K562 (cell line): ENCODE measurements at regions not wholly inside any gene's neighbourhood (a gene's known extent, or its start where the extent isn't known, plus 50 kb on each side); places are given as distances from the start of the nearest gene placed in this dataset.

Source experiments
- ATAC-seq: fragments of 200-7000 bp; cut with Tn5 transposase; 3 replicates; pipeline ENCODE4 v1.9.1; 2020; ENCODE audit warnings: moderate library complexity
- BruUV-seq: library from RNA; stranded (reverse); fragments of 400-500 nt; replicated peaks from 2 replicates; lab custom pipeline; 2021; lab: Mats Ljungman, UMichigan
- CTCF ChIA-PET: fragments of 300-600 bp; formaldehyde crosslinking; extraction: SDS; loops from one replicate; lab custom pipeline; 2021; ENCODE audit warnings: low intra/inter-chr PET ratio; lab: Yijun Ruan, JAX
- POLR2A ChIA-PET: fragments of 300-600, 350-650 bp; sonication (Branson Sonifier 250); formaldehyde crosslinking; extraction: SDS; loops from one replicate; lab custom pipeline; 2021; ENCODE audit warnings: antibody characterized with exemption, inconsistent platforms; lab: Yijun Ruan, JAX
- DNase-seq, 4 experiments: peaks; one replicate each; pipeline versions ENCODE4 v3.0.0 to v3.0.0-alpha.2; 2011 to 2018; ENCODE audit warnings: low spot score in 3 of 4, mixed read lengths in 3 of 4; ENCODE audit errors: extremely low read depth in 1 of 4
- FAIRE-seq: peaks from 2 replicates; lab custom pipeline; 2011; peaks lifted over from hg19 to GRCh38; lab: Jason Lieb, UNC
- H2AFZ ChIP-seq: 2 replicates; pipeline ENCODE4 v1.6.0; 2011; ENCODE audit warnings: low read depth, low read length, control low read depth, inconsistent platforms
- H3K27ac ChIP-seq: fragments of 200-600 bp; 3 replicates; pipeline ENCODE4 v1.8.0; 2011; ENCODE audit warnings: low read depth, mild to moderate bottlenecking, control low read depth, inconsistent platforms, low read length, moderate library complexity, mixed read lengths; ENCODE audit errors: extremely low read depth
- H3K27me3 ChIP-seq, 2 experiments: fragments of 300-600 bp in 1 of 2; 2 replicates in 1 of 2; 3 replicates in 1 of 2; pipeline versions ENCODE4 v1.6.0 to v1.8.0; 2011; ENCODE audit warnings: inconsistent platforms in 2 of 2, low read length in 2 of 2, mild to moderate bottlenecking in 1 of 2, mixed read lengths in 1 of 2, moderate library complexity in 1 of 2; ENCODE audit not compliant: control insufficient read depth in 2 of 2, insufficient read depth in 2 of 2
- H3K36me3 ChIP-seq: fragments of 300-600 bp; 3 replicates; pipeline ENCODE4 v1.8.0; 2011; ENCODE audit warnings: mild to moderate bottlenecking, low read length, inconsistent platforms; ENCODE audit not compliant: control insufficient read depth, insufficient read depth
- H3K4me1 ChIP-seq, 2 experiments: fragments of 200-600 bp in 1 of 2; replicated peaks in 1 of 2; 2 replicates in 1 of 2; 3 replicates in 1 of 2; pipeline versions ENCODE4 v1.5.1 to v1.8.0; 2011; ENCODE audit warnings: inconsistent platforms in 2 of 2, low read length in 2 of 2, mild to moderate bottlenecking in 1 of 2, mixed read lengths in 1 of 2, moderate library complexity in 1 of 2; ENCODE audit not compliant: control insufficient read depth in 2 of 2, insufficient read depth in 2 of 2
- H3K4me2 ChIP-seq: 2 replicates; pipeline ENCODE4 v1.6.1; 2011; ENCODE audit warnings: low read length, control low read depth, inconsistent platforms, mixed read lengths; ENCODE audit not compliant: insufficient read depth
- H3K4me3 ChIP-seq: fragments of 200-600 bp; sonication (generic), shearing (Covaris generic); 2 replicates; pipeline ENCODE4 v1.5.1; 2016; ENCODE audit warnings: control low read depth, inconsistent platforms
- H3K79me2 ChIP-seq: fragments of 200-600 bp; 3 replicates; pipeline ENCODE4 v1.8.0; 2011; ENCODE audit warnings: low read length, inconsistent platforms; ENCODE audit not compliant: control insufficient read depth, insufficient read depth
- H3K9ac ChIP-seq, 2 experiments: 2 replicates each; pipeline versions ENCODE4 v1.6.0 to v1.6.1; 2011; ENCODE audit warnings: low read depth in 2 of 2, low read length in 2 of 2, control low read depth in 1 of 2, inconsistent platforms in 1 of 2, mild to moderate bottlenecking in 1 of 2, mixed read lengths in 1 of 2; ENCODE audit not compliant: insufficient read depth in 1 of 2
- H3K9me1 ChIP-seq: one replicate; pipeline ENCODE4 v1.6.0; 2011; ENCODE audit warnings: inconsistent platforms, mild to moderate bottlenecking, low read length, moderate library complexity; ENCODE audit not compliant: control insufficient read depth, insufficient read depth
- H3K9me3 ChIP-seq: replicated peaks from 2 replicates; pipeline ENCODE4 v1.5.1; 2011; ENCODE audit warnings: low read depth, low read length, inconsistent platforms; ENCODE audit not compliant: control insufficient read depth, insufficient read depth
- H4K20me1 ChIP-seq: replicated peaks from 2 replicates; pipeline ENCODE4 v1.6.1; 2011; ENCODE audit warnings: low read length, inconsistent platforms, mixed read lengths; ENCODE audit not compliant: control insufficient read depth, insufficient read depth
- EHMT2 ChIP-seq: fragments of 450-650 bp; IDR thresholded peaks from 2 replicates; pipeline ENCODE4 v1.6.1; 2018; ENCODE audit warnings: antibody characterized with exemption
- HCFC1 ChIP-seq: IDR thresholded peaks from 2 replicates; pipeline ENCODE4 v1.6.1; 2012; ENCODE audit warnings: low read depth, low read length, improper control_type of control experiment
- POU5F1 ChIP-seq: fragments of 150-350 bp; IDR thresholded peaks from 2 replicates; pipeline ENCODE4 v1.6.1; 2014; ENCODE audit warnings: borderline replicate concordance, low read length, low read depth, mild to moderate bottlenecking; ENCODE audit not compliant: partially characterized antibody
- TAF9B ChIP-seq: fragments of 450-650 bp; IDR thresholded peaks from 2 replicates; pipeline ENCODE4 v1.6.1; 2018; ENCODE audit warnings: mild to moderate bottlenecking; ENCODE audit not compliant: partially characterized antibody
- TRIM24 ChIP-seq, 2 experiments: fragments of 450-650 bp; IDR thresholded peaks; 2 replicates each; pipeline ENCODE4 v1.6.1; 2016
- WHSC1 ChIP-seq: IDR thresholded peaks from one replicate; pipeline ENCODE4 v1.6.1; 2012; ENCODE audit warnings: low read length, control low read depth, inconsistent platforms
- ZFX ChIP-seq: sonication (generic); formaldehyde crosslinking; IDR thresholded peaks from 2 replicates; pipeline ENCODE4 v1.8.0; 2022; ENCODE audit warnings: mild to moderate bottlenecking, missing genetic modification reagents, moderate library complexity
- ZNF143 ChIP-seq: sonication (generic); formaldehyde crosslinking; IDR thresholded peaks from 2 replicates; pipeline ENCODE4 v1.9.0; 2022; ENCODE audit warnings: mild to moderate bottlenecking, missing genetic modification reagents
- ZNF778 ChIP-seq: fragments of 450-650 bp; formaldehyde crosslinking; IDR thresholded peaks from 2 replicates; pipeline ENCODE4 v1.4.0; 2020; ENCODE audit warnings: mild to moderate bottlenecking, moderate library complexity
- ZSCAN32 ChIP-seq: fragments of 450-650 bp; formaldehyde crosslinking; IDR thresholded peaks from 2 replicates; pipeline ENCODE4 v1.4.0; 2020; ENCODE audit warnings: mild to moderate bottlenecking, moderate library complexity
- WGBS: fragments of 100-300 bp; shearing (Covaris generic); methylation state at CpG from one replicate; pipeline ENCODE4 v1.1.6; 2016; ENCODE audit warnings: low coverage, mixed read lengths; ENCODE audit not compliant: insufficient coverage; ENCODE audit errors: missing lambda C conversion rate; 5-methylcytosine and 5-hydroxymethylcytosine counted together
- in situ Hi-C: fragments of 300-500 bp; cut with MboI; formaldehyde crosslinking; loops from 4 replicates; pipeline ENCODE4 v1.15.0; 2018; ENCODE audit warnings: inconsistent platforms, mixed read lengths
- intact Hi-C: fragments of 100-400 bp; cut with micrococcal nuclease; formaldehyde crosslinking; loops from 2 replicates; pipeline ENCODE4 v1.14.2; 2022
- TF ChIP-seq, protein P1 (sequence below): sonication (generic); formaldehyde crosslinking; IDR thresholded peaks from 2 replicates; pipeline ENCODE4 v1.8.1; 2023; ENCODE audit warnings: mild to moderate bottlenecking, missing genetic modification reagents
- TF ChIP-seq, protein P2 (sequence below): sonication (generic); formaldehyde crosslinking; IDR thresholded peaks from 2 replicates; pipeline ENCODE4 v1.8.0; 2022; ENCODE audit warnings: missing genetic modification reagents, mild to moderate bottlenecking, moderate library complexity, borderline replicate concordance

DNA sequence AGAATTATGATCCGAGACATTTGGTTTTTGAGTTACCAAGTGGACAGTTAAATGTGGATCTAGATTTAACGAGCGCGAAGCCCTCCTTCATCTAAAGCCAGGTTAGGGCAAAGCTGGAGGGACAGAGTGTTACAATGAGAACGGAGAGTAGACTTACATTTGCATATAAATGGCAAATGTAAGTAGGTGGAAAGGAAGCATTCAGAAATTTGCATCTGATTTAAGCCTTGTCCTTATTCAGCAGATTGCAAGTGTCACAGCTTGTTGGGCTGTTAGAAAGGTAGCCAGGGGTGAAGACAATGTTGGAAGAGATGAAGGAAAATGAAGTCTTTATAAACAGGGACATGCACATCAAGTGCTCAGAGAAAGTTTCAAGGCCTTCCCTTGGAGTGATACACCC, 806.2 kb downstream of the GALC start:
- intact Hi-C loops (no loop called here), in situ Hi-C loops (no loop called here)
- H3K79me2 ChIP-seq = no peaks in the 10 kb centered on the region
- no peak overlapping the region for H2AFZ ChIP-seq
- ChIA-PET POLR2A (no interaction called here), CTCF (no interaction called here)
- no peak overlapping the region for H3K4me2 ChIP-seq
- no peaks in the 10 kb centered on the region for H3K36me3 ChIP-seq
- no peaks in the 10 kb centered on the region for H3K27me3 ChIP-seq
- H3K9me1 ChIP-seq = no peaks in the 10 kb centered on the region
- ATAC-seq (no peak), FAIRE-seq (no peak), DNase-seq (no peak)
- no peaks in the 10 kb centered on the region for H4K20me1 ChIP-seq
- no peak overlapping the region for H3K4me3 ChIP-seq
- no peaks in the 10 kb centered on the region for H3K9me3 ChIP-seq
- H3K27ac ChIP-seq = no peak overlapping the region
- H3K4me1 ChIP-seq = no peaks in the 10 kb centered on the region
- BruUV-seq = no TSS peak
- 0% methylated on average over 5 of the region's 5 CpGs for WGBS
- no peak overlapping the region for H3K9ac ChIP-seq
- no peak for TF ChIP-seq TRIM24 (IDR thresholded peaks at IDR 0.05)
- TF ChIP-seq, protein P1, sequence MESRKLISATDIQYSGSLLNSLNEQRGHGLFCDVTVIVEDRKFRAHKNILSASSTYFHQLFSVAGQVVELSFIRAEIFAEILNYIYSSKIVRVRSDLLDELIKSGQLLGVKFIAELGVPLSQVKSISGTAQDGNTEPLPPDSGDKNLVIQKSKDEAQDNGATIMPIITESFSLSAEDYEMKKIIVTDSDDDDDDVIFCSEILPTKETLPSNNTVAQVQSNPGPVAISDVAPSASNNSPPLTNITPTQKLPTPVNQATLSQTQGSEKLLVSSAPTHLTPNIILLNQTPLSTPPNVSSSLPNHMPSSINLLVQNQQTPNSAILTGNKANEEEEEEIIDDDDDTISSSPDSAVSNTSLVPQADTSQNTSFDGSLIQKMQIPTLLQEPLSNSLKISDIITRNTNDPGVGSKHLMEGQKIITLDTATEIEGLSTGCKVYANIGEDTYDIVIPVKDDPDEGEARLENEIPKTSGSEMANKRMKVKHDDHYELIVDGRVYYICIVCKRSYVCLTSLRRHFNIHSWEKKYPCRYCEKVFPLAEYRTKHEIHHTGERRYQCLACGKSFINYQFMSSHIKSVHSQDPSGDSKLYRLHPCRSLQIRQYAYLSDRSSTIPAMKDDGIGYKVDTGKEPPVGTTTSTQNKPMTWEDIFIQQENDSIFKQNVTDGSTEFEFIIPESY (CRISPR knock-in tag) = no peak
- TF ChIP-seq EHMT2 = no peak
- TF ChIP-seq ZNF778 (CRISPR knock-in tag) = no peak
- no peak for TF ChIP-seq TAF9B
- TF ChIP-seq HCFC1 = no peak
- TF ChIP-seq WHSC1 = no peak
- TF ChIP-seq, protein P2, sequence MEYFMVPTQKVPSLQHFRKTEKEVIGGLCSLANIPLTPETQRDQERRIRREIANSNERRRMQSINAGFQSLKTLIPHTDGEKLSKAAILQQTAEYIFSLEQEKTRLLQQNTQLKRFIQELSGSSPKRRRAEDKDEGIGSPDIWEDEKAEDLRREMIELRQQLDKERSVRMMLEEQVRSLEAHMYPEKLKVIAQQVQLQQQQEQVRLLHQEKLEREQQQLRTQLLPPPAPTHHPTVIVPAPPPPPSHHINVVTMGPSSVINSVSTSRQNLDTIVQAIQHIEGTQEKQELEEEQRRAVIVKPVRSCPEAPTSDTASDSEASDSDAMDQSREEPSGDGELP (CRISPR knock-in tag) = no peak
- no peak for TF ChIP-seq POU5F1
- no peak for TF ChIP-seq ZFX (CRISPR knock-in tag)
- no peak for TF ChIP-seq ZNF143 (CRISPR knock-in tag)
- no peak for TF ChIP-seq ZSCAN32 (CRISPR knock-in tag)
